HT-29 (cell line): ENCODE measurements at regions not wholly inside any gene's neighbourhood (a gene's known extent, or its start where the extent isn't known, plus 50 kb on each side); places are given as distances from the start of the nearest gene placed in this dataset.
"Not testable (repeated sequence)": the region's sequence is repeated elsewhere in the genome, so short reads cannot be mapped to it uniquely, and the experiment has no call there.

Experiments
- DNase-seq: peaks from one replicate; pipeline ENCODE4 v3.0.0-alpha.2; 2015; ENCODE audit warnings: low spot score

DNA sequence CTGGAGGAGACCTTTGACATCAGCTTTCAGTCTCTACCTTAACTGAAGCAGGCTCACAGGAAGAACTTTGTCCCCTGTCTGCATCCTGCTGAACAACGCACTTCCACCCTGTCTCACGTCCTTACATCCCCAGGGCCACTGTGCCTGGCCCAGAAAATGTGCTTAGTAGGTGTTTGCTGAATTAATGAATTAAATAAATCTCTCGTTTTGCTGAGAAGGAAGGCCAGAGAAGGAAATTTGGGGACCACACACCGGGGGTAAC is 54.3 kb upstream of the CREB3L1 start:
- DNase-seq = no peak

DNA sequence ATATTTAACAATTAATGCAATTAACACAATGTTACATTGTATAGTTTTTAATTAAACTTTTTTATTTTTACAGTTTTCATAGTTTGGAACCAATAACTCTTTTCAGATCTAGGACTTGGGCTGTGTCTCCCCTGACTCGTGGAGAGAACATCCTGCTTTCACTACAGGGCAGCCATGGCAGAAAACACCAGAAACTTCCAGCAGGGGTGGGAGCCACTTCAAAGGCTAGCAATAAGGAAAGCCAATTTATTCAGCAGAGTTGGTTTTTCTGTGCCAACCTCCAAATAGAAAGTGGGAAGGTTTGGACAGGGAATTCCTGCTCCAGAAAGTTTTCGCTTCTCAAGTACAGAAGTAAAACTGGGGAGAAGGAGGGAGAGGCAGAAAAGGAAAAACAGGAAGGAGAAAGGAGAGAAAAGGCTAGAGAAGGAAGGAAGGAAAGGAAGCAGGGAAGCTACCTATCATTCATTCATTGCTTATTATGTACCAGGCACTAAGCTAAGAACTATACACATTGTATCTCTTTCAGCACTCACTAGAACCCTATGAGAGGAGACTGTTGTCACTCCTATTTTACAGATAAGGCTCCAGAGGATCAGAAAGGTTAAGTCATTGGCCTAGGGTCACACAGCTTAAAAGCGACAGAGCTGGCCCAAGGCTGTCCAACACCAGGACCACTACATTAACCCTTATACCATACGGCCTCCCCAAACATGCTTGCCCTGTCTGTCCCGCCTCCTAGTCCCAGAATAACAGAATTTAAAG is 54.8 kb upstream of the CREB3L1 start:
- no peak for DNase-seq

DNA sequence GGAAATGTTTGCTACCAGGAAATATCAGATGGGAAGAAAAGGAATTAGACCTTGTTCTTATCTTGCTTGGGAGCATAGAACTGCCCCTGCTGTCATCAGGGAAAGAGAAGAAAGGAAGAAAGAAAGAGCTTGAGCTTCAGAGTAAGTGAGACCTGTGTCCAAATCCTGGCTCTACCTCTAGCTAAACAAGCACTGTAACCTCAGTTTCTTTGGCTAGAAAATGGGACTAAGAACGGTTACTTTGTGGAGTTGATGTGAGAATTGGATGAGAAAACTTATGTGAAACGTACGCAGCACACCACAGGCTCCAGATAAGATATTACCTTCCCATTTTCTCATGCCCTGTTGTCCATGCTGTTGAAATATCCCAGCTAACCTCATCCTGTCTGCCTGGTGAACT is 57.1 kb upstream of the CREB3L1 start:
- no peak for DNase-seq

DNA sequence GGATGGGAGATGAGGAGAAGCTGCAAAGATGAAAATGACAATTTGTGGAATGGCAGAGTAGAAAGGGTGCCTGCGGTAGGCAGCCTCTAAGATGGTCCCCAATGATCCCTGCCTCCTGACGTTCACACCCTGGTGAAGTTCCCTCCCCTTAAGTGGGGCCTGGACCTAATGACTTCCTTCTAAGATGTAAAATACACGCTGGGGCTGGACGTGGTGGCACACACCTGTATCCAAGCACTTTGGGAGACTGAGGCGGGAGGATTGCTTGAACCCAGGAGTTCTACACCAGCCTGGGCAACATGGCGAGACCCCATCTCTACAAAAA is 60.7 kb upstream of the CREB3L1 start:
- DNase-seq = no peak

DNA sequence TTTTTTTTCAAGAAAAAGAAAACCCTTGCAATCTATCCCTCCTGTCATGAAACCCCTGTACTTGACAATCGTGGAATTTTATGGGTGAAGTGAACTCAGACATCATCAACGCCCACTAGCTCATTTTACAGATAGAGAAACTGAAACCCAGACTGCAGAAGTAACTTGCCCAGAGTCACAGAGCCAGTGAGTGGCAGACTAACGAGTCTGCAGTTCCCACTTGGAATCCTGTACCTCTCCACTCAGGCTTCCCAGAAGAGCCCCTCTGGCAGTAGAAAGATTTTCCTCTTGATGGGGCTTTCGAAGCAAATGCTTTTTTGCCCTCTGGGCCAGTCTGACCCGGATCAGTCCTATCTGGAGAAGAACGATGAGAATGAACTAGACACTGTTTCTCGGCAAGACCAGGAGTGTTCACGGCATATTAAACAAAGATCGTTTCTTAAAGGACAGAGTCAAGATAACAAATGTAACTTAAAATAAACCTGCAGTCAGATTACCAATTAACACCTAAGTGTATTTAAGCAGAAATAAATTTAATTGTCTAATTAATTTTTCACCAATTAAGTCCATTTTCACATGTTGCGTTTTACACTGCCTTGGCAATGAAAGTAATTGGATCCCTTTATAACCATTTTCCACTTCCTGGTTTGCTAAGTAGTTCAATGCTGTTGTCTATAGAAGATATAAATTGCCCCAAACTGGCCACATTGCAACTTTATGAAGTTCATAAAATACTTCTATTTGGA is 61.3 kb upstream of the CREB3L1 start:
- DNase-seq = peak; percentile 11

DNA sequence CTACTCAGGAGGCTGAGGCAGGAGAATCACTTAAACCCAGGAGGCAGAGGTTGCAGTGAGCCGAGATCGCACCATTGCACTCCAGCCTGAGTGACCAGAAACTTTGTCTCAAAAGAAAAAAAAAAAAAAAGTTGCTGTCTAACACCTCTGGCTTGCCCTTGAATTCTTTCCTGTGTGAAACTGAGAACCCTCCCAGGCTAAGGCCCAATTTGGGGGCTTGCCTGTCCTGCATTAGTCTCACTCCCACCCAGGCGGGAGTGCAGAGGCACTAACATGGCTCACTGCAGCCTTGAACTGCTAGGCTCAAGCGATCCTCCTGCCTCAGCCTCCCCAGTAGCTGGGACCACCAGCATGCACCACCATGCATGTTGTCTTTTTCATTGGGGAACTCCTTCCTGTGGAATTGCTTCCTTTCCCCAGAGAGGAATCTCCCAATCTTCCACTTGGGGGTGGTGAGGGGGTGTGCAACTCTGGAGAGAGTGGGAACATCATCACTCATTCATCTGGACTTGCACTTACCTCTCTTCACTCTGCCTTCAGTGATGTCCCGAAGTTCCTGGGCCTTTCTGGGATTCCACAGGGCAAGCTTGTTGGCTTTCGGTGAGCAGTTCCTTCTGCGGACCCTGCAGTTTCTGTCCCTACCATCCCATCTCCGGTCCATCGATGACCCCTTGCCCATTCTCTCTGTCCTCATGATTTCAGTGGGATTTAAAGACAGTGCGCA is 62.1 kb upstream of the CREB3L1 start:
- no peak for DNase-seq

DNA sequence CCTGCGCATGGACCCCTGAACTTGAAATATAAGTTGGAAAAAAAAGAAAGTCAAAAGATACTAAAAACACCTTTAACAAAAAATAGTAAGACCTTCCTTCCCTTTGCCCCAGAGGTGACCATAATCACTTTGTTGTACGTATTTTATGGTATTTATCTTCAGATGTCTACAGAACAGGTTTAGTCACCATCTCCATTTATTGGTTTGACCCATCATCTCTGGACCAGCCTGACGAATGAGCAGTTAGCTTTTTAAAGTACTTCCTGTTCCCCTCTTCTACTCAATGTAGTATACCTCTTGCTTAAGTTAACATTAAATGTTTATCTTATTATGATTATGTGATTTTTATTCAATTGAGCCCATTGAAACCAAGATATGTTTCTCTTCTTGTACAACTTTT is 64.7 kb upstream of the CREB3L1 start:
- no peak for DNase-seq

DNA sequence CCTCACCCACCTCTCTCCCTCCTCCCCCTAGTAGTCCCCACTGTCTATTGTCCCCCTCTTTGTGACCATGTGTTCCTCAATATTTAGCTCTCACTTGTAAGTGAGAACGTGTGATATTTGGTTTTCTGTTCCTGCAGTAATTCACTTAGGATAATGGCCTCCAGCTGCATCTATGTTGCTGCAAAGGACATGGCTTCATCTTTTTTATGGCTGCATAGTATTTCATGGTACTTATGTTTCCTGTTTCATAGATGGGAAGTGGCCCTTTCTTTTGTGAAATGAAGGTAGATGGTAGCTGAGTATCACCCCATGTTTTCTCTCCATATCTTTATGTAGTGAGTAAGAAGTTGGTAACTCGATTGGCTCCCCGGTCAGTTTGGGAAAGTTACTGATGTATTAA is 66.6 kb upstream of the CREB3L1 start:
- DNase-seq = no peak

DNA sequence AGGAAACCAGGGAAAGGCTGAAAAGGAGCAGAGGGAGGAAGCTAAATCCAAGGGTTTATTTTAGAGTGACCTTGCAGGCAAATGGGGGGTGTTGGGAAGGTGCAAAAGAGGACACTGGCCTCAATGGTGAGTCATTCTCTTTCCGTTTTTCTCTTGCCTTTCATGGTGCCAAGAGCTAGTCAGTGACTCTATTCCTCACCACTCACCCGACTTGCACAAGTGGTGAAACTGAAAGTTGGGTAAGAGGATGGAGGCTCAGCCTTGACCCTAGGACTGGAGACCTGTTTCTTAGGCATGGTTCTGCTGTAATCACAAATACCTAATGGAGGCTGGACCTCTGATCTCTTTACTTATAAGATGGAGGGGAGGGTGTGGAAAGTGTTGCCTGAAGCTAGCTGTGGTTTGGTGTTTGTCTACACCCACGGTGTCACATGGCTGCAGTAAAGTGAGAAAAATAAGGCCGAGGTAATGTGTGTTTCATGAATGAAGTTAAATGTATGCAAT is 67.3 kb upstream of the CREB3L1 start:
- DNase-seq = no peak

DNA sequence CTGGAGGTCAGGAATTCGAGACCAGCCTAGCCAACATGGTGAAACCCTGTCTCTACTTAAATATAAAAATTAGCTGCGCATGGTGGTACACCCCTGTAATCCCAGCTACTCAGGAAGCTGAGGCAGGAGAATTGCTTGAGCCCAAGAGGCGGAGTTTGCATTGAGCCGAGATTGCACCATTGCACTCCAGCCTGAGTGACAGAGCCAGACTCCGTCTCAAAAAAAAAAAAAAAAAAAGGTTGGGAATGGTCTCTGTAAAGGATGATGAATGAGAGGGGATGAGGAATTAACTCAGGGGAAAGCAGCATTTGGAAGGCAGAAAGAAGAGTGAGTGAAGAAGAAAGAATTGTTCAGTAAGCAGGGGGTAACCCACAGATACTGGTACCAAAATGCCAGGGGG is 67.8 kb upstream of the CREB3L1 start:
- DNase-seq = not testable (repeated sequence)

DNA sequence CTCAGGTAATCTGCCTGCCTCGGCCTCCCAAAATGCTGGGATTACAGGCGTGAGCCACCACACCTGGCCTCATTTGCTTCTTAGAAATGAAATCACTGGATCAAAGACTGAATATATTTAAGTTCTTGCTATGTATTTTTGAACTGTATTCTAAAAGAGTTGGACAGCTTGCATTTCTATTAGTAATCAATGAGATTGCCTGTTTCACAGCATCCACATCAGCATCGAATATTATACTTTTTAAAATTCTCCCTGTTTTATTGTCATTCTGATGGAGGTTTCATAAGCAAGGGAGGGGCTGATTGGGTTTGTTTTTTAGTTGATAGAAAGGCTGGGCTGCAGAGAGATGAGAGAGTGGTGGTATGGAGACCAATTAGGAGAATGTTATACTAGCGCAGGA is 68.7 kb upstream of the CREB3L1 start:
- DNase-seq = no peak

DNA sequence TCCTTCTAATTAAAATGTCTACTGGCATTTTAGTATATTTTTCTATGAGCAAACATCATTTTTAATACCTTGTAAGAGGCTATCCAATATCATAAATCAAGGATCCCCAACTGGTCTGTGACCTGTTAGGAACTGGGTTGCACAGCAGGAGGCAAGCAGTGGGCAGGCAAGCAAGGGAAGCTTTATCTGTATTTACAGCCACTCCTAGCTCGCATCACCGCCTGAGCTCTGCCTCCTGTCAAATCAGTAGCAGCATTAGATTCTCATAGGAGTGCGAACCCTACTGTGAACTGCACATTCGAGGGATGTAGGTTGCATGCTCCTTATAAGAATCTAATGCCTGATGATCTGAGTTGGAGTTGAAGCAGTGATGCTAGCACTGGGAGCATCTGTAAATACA is 70.2 kb upstream of the CREB3L1 start:
- no peak for DNase-seq

DNA sequence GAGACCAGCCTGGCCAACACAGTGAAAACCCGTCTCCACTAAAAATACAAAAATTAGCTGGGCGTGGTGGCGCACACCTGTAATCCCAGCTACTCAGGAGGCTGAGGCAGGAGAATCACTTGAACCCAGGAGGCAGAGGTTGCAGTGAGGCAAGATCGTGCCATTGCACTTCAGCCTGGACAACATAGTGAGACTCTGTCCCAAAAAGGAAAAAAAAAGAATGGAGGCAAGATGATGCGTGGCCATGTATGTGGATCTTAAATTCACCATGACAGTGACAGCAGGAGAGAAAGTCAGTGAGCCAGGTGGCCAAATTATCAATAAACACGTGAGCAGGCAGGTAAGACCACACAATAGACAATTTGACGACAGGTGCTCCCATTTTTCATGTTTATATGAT is 73.0 kb upstream of the CREB3L1 start:
- not testable (repeated sequence) for DNase-seq

DNA sequence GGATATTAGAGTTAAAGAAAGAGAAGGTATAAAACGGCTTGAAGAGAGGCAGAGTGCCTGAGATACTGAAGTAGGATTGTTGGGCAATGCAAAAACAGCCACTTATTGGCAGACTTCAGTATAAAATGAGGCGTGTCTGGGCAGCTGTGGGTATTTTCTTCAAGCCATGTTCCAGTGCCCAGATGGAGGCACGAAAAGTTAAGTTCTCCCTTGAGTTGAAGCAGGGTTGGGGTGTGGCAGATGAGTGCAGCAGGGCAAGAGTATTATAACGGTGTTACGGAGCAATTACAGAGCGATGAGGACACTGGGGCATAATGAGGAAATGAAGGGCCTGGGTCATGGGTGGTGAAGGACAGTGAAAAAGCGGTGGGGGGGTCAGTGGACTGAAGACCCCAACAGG is 73.7 kb upstream of the CREB3L1 start:
- no peak for DNase-seq

DNA sequence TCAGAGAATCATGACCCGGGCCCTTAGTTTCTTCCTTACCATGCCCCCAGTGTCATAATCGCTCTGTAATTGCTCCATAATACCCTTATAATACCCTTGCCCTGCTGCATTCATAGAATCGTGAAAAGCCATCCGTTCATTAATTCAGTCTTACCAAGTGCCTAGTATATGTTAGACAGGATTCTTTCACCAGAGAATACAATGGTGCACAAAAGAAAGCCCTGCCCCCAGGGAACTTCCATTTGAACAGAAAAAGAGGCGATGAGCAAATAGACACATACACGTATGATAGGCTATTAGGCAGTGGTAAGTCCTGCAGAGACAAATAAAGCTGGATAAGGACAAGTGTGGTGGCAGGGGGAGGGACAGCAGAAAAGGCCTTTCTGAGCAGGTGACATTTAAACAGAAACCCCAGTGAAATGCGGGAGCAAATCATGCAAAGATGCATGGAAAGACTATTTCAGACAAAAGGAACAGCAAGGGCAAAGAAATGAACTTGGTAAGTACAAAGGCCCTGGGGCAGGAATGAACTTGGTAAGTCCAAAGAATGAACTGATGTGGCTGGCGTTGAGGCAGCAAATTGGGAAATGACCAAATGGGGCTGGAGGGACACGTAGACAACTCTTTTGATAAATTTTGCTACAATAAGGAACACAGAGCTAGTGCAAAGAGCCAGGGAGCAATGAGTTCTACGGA is 74.6 kb upstream of the CREB3L1 start:
- no peak for DNase-seq

DNA sequence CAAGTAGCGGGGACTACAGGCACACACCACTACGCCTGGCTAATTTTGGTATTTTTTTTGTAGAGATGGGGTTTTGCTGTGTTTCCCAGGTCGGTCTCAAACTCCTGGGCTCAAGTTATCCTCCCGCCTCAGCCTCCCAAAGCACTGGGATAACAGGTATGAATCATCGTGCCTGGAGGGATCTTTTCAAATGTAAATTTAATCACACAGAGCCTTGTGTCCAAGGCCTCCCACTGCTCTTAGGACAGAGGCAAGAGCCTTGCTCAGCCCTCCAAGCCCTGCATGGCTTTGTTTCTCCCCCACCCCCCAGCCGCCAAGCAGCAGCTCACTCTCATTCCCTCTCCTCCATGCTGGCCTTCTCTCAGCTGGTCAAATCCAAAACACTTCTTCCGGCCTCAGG is 75.3 kb upstream of the CREB3L1 start:
- no peak for DNase-seq

DNA sequence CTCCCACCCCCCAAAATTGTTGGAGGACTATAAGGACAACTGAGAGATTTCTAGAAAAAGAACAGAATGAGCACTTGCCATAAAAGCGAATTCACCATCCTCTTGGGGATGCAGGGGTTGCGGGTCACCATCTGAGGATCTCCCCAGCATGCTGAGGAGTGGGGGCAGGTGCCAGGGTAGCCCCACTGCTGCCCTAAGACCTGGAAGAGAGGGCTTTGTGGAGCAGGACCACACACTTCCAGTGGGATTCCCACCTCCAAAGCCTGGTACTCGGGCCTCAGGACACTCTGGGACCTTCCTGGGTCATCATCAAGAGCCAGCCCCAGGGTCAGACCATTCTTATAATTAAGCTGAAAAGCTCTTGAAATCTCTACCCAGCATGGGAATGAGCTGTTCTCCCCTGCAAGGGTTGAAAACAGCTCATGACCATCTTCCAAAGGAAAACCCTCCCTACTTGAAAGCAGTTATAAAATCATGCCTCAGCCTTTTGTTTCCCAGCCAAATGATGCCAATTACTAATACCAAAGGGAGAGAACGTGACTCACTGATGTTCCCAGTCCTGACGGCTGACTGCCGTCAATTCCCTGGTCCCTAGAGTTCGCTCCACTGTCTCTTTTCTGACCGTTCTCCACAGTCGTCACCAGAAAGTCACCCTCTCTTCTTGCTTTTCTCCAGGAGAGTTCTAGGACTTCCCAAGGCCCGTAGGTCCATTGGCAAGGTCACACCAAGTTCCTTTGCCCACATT is 76.8 kb upstream of the CREB3L1 start:
- no peak for DNase-seq

DNA sequence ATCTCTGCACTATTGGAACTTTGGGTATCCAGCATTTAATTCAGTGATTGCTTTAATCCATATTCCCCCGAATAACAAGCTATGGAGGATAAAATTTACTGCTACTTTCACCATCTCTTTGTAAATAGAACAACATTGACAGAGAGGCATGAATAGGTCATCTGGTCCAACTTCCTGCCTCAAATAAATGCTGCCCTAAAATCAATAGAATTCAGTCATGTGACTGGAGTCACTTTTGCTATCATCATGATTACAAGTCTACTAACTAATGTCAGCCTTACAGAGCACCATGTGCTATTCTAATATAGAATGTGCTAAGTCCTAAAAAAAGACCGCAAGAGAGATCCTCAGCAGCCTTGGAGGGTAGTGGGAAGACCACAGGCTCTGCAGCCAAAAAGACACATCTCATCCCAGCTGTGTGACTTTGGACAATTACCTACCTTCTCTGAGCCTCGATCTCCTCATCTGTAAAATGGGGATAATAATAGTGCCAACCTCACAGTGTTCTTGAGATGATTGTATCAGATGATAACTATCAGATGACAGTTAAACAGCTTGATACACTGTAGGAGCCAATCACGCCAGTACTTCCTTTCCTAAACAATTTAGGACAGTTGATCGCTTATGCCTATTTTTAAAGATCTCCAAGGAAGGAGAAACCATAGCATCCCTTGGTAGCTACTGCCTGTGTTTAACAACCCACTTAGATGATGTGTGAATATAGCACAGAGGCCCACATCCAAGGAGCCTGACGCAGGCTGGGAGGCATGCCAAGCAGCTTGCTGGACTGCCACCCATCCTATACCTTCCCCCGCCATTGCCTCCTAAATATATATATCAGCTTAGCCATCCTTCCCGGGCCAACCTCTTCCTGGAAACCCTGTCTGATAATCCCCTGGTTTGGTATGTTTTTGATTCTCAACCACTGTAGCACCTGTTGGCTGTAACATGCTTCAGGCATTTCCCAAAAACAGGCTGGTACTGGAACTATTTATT is 77.3 kb upstream of the PHF21A start:
- DNase-seq = no peak

DNA sequence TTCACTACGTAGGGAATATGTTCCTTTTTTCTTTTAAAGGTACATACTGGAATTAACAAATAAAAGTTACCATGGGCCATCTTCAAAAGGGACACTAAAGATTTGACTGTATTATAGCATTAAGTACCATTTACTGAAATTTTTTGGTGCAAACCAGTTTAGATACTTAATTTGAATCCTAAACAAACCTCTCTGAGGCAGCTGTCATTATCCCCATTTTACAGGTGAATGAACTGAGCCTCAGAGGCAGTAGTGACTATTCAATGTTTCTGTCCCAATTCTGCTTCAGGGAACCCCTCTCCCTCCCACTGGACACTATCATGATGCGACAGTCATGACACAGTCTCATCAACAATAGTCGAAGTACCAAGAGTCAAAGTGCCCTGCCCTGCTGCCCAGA is 76.2 kb upstream of the PHF21A start:
- DNase-seq = no peak

DNA sequence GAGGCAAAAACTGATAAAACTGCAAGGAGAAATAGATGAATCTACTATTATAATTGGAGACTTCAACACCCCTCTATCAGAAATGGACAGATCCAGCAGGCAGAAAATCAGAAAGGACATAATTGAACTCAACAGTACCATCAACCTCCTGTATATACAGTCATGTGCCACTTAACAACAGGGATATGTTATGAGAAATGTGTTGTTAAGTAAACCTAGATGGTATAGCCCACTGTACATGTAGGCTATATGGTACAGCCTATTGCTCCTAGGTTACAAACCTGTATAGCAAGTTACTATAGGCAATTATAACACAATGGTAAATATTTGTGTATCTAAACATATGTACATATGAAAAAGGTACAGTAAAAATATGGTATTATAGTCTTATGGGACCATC is 66.8 kb upstream of the PHF21A start:
- no peak for DNase-seq
